ENCODE measurements at regions not wholly inside any gene's neighbourhood (a gene's known extent, or its start where the extent isn't known, plus 50 kb on each side); places are given as distances from the start of the nearest gene placed in this dataset.

- DNase-seq (ENCODE audit: low spot score in 2 of 2) = no peak
- no peaks in the 10 kb centered on the region for H3K4me1 ChIP-seq
- no peak for TF ChIP-seq CTCF (IDR thresholded peaks at IDR 0.05)
- no peak overlapping the region for H3K27ac ChIP-seq
- no peaks in the 10 kb centered on the region for H3K36me3 ChIP-seq
- no peaks in the 10 kb centered on the region for H3K9me3 ChIP-seq
- H3K4me3 ChIP-seq = no peak overlapping the region
- intact Hi-C loops (cut with DNase I) = no loop called here
- H3K27me3 ChIP-seq = no peaks in the 10 kb centered on the region
These were observed 597.9 kb upstream of the ADAMTS16 start for GRCh38 chr5:4542145-4542778.

- no peak for DNase-seq (ENCODE audit: low spot score in 2 of 2)
- Histone ChIP-seq H3K36me3 (no peaks in the 10 kb centered on the region), H3K27me3 (no peaks in the 10 kb centered on the region), H3K4me3 (no peak overlapping the region), H3K9me3 (no peaks in the 10 kb centered on the region), H3K4me1 (no peaks in the 10 kb centered on the region), H3K27ac (no peak overlapping the region)
- no peak for TF ChIP-seq CTCF (IDR thresholded peaks at IDR 0.05)
- intact Hi-C loops (cut with DNase I) = no loop called here
These were observed 596.0 kb upstream of the ADAMTS16 start for GRCh38 chr5:4544049-4544670.

- Histone ChIP-seq H3K27me3 (no peaks in the 10 kb centered on the region), H3K36me3 (no peaks in the 10 kb centered on the region), H3K4me1 (no peaks in the 10 kb centered on the region), H3K9me3 (no peaks in the 10 kb centered on the region), H3K27ac (no peak overlapping the region), H3K4me3 (no peak overlapping the region)
- TF ChIP-seq CTCF (IDR thresholded peaks at IDR 0.05) = no peak
- intact Hi-C loops (cut with DNase I) = no loop called here
- DNase-seq (ENCODE audit: low spot score in 2 of 2) = no peak
These were observed 592.6 kb upstream of the ADAMTS16 start for GRCh38 chr5:4547547-4547946.

GRCh38 chr5:4548341-4548740 is 591.8 kb upstream of the ADAMTS16 start:
- H3K36me3 ChIP-seq = no peaks in the 10 kb centered on the region
- intact Hi-C loops (cut with DNase I) = no loop called here
- no peaks in the 10 kb centered on the region for H3K4me1 ChIP-seq
- no peak overlapping the region for H3K4me3 ChIP-seq
- no peak for DNase-seq (ENCODE audit: low spot score in 2 of 2)
- no peak overlapping the region for H3K27ac ChIP-seq
- no peak for TF ChIP-seq CTCF (IDR thresholded peaks at IDR 0.05)
- H3K27me3 ChIP-seq = no peaks in the 10 kb centered on the region
- no peaks in the 10 kb centered on the region for H3K9me3 ChIP-seq

- intact Hi-C loops (cut with DNase I) = no loop called here
- no peak overlapping the region for H3K27ac ChIP-seq
- no peak for TF ChIP-seq CTCF (IDR thresholded peaks at IDR 0.05)
- H3K4me1 ChIP-seq = no peaks in the 10 kb centered on the region
- DNase-seq (ENCODE audit: low spot score in 2 of 2) = no peak
- H3K4me3 ChIP-seq = no peak overlapping the region
- H3K9me3 ChIP-seq = no peaks in the 10 kb centered on the region
- H3K27me3 ChIP-seq = no peaks in the 10 kb centered on the region
- H3K36me3 ChIP-seq = no peaks in the 10 kb centered on the region
These were observed 590.8 kb upstream of the ADAMTS16 start for GRCh38 chr5:4549351-4549750.
